ENCODE measurements at regions not wholly inside any gene's neighbourhood (a gene's known extent, or its start where the extent isn't known, plus 50 kb on each side); places are given as distances from the start of the nearest gene placed in this dataset.

DNA sequence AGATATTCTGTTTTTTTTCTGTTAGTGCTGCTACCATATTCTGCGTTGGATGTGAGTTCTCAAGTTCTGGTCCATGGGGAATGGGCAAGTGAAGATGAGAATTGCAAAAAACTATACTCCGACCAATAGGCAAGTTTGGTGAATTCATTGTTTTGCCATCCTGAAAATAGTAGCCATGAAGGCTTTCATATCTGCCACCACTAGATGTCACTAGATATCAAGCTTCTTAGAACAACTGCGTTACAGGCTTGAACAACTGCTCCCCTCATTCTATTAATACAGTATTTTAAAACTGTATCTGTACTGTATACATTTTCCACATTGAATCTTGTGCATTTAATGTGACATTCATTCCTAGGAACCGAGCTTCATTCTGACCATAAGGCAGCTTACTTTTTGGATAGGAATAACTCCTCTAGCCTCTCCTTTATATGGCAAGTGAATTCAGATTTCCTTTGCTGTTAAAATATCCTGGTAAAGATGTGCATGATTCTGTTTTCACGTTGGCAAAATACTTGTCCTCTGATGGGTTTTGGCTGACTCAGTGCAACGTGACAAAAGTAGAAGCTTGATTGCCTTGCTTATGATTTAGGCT lies 163.6 kb downstream of the SREK1 start:
- H3K79me2 ChIP-seq (ENCODE audit: control insufficient read depth in 1 of 2, insufficient read depth in 2 of 2, low read length in 2 of 2), result no peaks in the 10 kb centered on the region
- no peaks in the 10 kb centered on the region for H3K36me3 ChIP-seq (ENCODE audit: control insufficient read depth in 2 of 4, insufficient read depth in 4 of 4, low read length in 3 of 4)
- H3K4ac ChIP-seq (replicated peaks; ENCODE audit: insufficient read length, low read depth, low read length), result no peak overlapping the region
- H2BK15ac ChIP-seq (ENCODE audit: low read length), result no peak overlapping the region
- no peak overlapping the region for H3K18ac ChIP-seq (ENCODE audit: extremely low read depth, low read length)
- H3K23me2 ChIP-seq (ENCODE audit: low read depth, low read length), result no peaks in the 10 kb centered on the region
- H3K9ac ChIP-seq (replicated peaks in 1 of 4; ENCODE audit: extremely low read depth in 1 of 4, low read depth in 3 of 4, low read length in 3 of 4), result no peak overlapping the region
- no peak overlapping the region for H2BK5ac ChIP-seq (ENCODE audit: low read depth, low read length)
- no peaks in the 10 kb centered on the region for H4K20me1 ChIP-seq (replicated peaks in 1 of 2; ENCODE audit: control insufficient read depth in 1 of 2, insufficient read depth in 2 of 2, low read length in 2 of 2)
- H3K56ac ChIP-seq (replicated peaks; ENCODE audit: insufficient read length, low read depth, low read length), result no peak overlapping the region
- CTCF ChIA-PET (ENCODE audit: partially characterized antibody), result interaction anchor here (0.5 to 5.3 kb wide), 50 partner anchors 11 to 519 kb away, joined by 3 to 140 read pairs (median 4); no protein-coding TSS in a partner anchor
- H3K14ac ChIP-seq (ENCODE audit: insufficient read length), result no peak overlapping the region
- H4K5ac ChIP-seq (ENCODE audit: insufficient read length, low read depth, low read length), result no peak overlapping the region
- no peak overlapping the region for H2BK12ac ChIP-seq (ENCODE audit: low read depth, low read length)
- no peak overlapping the region for H3K27ac ChIP-seq (ENCODE audit: low read depth, low read length)
- no peak overlapping the region for H3K23ac ChIP-seq (ENCODE audit: insufficient read length)
- H2AK5ac ChIP-seq (ENCODE audit: low read depth, low read length), result no peak overlapping the region
- no peak overlapping the region for H2AFZ ChIP-seq (ENCODE audit: low read length)
- 27% methylated on average over 6 of the region's 6 CpGs; no CpG with 5 or more reads in 1 of the 2 experiments for WGBS, 2 experiments (ENCODE audit: extremely low coverage in 1 of 2, insufficient coverage in 1 of 2, insufficient read length in 1 of 2, insufficient replicate concordance in 2 of 2, low coverage in 1 of 2, low lambda C conversion rate in 2 of 2, missing lambda C conversion rate in 1 of 2)
- no peaks in the 10 kb centered on the region for H3K4me1 ChIP-seq (replicated peaks in 1 of 4; ENCODE audit: control insufficient read depth in 3 of 4, insufficient read depth in 4 of 4, low read length in 3 of 4)
- POLR2A ChIA-PET (ENCODE audit: partially characterized antibody), result no interaction called here
- H2BK120ac ChIP-seq (replicated peaks; ENCODE audit: low read depth, low read length), result no peak overlapping the region
- no peaks in the 10 kb centered on the region for H3K27me3 ChIP-seq (replicated peaks in 1 of 4; ENCODE audit: control insufficient read depth in 3 of 4, extremely low read depth in 1 of 4, insufficient read depth in 3 of 4, low read length in 3 of 4)
- H4K8ac ChIP-seq (ENCODE audit: extremely low read depth, insufficient read depth, low read length), result no peak overlapping the region
- DNase-seq (ENCODE audit: low read depth in 1 of 2, low spot score in 2 of 2) (no peak), FAIRE-seq (peak; percentile 92)
- peaks cover 0 to 3% of the 10 kb centered on the region in 2 experiments; a peak in 1 of 4 replicates for H3K9me3 ChIP-seq (ENCODE audit: insufficient read depth in 2 of 2, low read depth in 1 of 2, low read length in 1 of 2)
- no peak overlapping the region for H3K4me2 ChIP-seq (ENCODE audit: insufficient read depth in 1 of 2, low read depth in 2 of 2, low read length in 2 of 2)
- H2BK20ac ChIP-seq (ENCODE audit: low read length), result no peak overlapping the region
- H3K79me1 ChIP-seq (ENCODE audit: low read depth, low read length), result no peaks in the 10 kb centered on the region
- no peak overlapping the region for H4K91ac ChIP-seq (replicated peaks; ENCODE audit: insufficient read length, low read length)
- H3K4me3 ChIP-seq (ENCODE audit: extremely low read depth in 1 of 4, insufficient read depth in 2 of 4, low read depth in 3 of 4, low read length in 4 of 4), result no peak overlapping the region
- TF ChIP-seq CREB1 (IDR thresholded peaks at IDR 0.05) (no peak), KDM5A (IDR thresholded peaks at IDR 0.05; ENCODE audit: low read length) (no peak), POLR2A (IDR thresholded peaks at IDR 0.05; ENCODE audit: control extremely low read depth in 1 of 2, low read depth in 2 of 2, low read length in 2 of 2) (no peak), SP1 (IDR thresholded peaks at IDR 0.05; ENCODE audit: low read depth, low read length) (no peak), CBX8 (IDR thresholded peaks at IDR 0.05; ENCODE audit: borderline replicate concordance, low read depth, low read length) (no peak), CTBP2 (IDR thresholded peaks at IDR 0.05; ENCODE audit: borderline replicate concordance, insufficient read depth, insufficient read length, low read length) (no peak), YY1 (IDR thresholded peaks at IDR 0.05; ENCODE audit: low read depth, low read length) (no peak), CBX5 (IDR thresholded peaks at IDR 0.05; ENCODE audit: low read depth, low read length) (no peak), JUND (IDR thresholded peaks at IDR 0.05; ENCODE audit: low read length) (no peak), POLR2AphosphoS5 (IDR thresholded peaks at IDR 0.05; ENCODE audit: low read depth, low read length) (no peak), RFX5 (IDR thresholded peaks at IDR 0.05; ENCODE audit: borderline replicate concordance, low read depth, low read length) (no peak)
- TF ChIP-seq, protein P1, sequence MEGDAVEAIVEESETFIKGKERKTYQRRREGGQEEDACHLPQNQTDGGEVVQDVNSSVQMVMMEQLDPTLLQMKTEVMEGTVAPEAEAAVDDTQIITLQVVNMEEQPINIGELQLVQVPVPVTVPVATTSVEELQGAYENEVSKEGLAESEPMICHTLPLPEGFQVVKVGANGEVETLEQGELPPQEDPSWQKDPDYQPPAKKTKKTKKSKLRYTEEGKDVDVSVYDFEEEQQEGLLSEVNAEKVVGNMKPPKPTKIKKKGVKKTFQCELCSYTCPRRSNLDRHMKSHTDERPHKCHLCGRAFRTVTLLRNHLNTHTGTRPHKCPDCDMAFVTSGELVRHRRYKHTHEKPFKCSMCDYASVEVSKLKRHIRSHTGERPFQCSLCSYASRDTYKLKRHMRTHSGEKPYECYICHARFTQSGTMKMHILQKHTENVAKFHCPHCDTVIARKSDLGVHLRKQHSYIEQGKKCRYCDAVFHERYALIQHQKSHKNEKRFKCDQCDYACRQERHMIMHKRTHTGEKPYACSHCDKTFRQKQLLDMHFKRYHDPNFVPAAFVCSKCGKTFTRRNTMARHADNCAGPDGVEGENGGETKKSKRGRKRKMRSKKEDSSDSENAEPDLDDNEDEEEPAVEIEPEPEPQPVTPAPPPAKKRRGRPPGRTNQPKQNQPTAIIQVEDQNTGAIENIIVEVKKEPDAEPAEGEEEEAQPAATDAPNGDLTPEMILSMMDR (IDR thresholded peaks at IDR 0.05; ENCODE audit: control extremely low read depth in 1 of 3, insufficient read depth in 1 of 3, low read depth in 1 of 3, low read length in 3 of 3), result peak in 2 of 3 experiments; percentile 72 to 80; a peak in 3 of 4 replicates
